HG03159 (cell line): ENCODE measurements at regions not wholly inside any gene's neighbourhood (a gene's known extent, or its start where the extent isn't known, plus 50 kb on each side); places are given as distances from the start of the nearest gene placed in this dataset.

ENCODE experiments used
- ATAC-seq: cut with Tn5 transposase; IDR thresholded peaks from one replicate; pipeline ENCODE4 v1.9.1; 2021; ENCODE audit warnings: mild to moderate bottlenecking, moderate library complexity; ENCODE audit not compliant: unreplicated experiment

DNA sequence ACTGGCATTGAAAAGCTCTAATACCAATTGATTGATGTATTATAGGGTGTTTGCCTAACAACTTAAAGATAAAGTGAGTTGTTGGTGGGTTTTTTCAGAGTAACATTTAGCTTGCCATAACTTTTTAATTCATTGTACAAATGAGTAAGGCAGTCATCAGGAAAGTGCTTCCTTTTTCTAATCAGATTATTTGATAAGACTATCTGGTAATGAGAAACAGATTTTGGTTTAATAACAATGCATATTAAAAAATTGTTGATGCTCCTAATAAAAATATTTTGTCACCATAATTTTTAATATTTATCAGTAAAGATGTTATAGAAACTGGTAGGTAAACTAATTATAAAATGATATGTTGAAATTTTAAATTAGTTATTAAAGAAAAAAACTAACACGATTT, 51.3 kb downstream of the BLTP1 start:
- no peak for ATAC-seq

DNA sequence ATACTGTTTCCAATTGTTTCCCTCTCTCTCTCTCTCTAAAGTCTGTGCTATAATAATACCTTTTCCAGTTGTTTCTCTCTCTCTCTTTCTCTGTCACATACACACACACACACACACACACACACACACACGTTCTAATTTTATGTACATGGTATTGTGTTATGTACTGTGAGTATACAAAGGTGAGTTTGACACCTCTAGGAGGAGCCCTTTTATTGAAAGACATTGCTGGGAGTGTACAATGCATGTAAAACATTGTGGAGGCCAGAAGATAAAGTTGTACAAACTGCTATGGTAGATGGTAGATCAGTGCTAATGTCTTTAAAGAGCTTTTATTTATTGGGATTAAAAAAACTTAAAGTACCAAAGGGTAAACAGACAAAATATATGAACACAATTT, 53.6 kb downstream of the BLTP1 start:
- no peak for ATAC-seq

- ATAC-seq, result no peak
Measured at GRCh38 chr4:122212880-122213279, 60.7 kb downstream of the BLTP1 start.

DNA sequence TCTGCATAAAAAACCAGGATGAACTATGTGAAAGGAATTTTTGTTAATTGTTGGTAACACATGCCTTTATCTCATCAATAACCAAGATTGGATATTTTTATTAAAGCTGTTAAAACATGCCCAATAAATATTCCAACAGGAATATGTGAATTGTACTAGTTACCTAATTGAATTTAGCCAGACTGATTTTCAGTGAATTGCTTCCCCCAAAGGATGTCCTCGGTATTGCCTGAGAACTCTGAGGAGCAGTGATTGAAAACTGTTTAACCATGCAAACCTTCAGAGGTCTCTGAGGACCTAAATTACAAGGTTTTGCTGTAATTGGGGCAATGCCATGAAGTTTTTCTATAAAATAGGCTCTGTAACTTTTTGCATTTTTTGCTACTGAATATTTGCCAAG, 66.6 kb downstream of the BLTP1 start:
- ATAC-seq, result peak; percentile 63

- no peak for ATAC-seq
Measured at GRCh38 chr4:122219356-122219755, 67.2 kb downstream of the BLTP1 start.

DNA sequence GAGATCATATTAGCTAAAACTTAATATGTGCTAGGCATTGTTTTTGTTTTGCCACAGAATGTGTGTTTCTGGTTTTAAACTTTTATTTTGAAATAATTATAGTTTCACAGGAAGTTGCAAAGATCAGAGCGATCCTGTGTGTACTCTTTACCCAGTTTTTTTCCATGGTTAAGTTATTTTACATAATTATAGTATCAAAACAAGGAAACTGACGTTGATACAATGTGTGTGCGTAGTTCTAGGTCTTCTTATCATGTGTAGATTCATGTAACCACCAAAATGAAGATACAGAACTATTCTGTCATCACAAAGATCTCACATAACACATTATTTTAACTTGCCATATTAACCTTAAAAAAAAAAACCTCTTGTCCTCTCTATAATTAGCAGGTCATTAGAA, 69.2 kb downstream of the BLTP1 start:
- no peak for ATAC-seq

GRCh38 chr4:122224348-122224747, 72.2 kb downstream of the BLTP1 start:
- no peak for ATAC-seq

GRCh38 chr4:122227202-122227601, 75.1 kb downstream of the BLTP1 start:
- ATAC-seq, result no peak

DNA sequence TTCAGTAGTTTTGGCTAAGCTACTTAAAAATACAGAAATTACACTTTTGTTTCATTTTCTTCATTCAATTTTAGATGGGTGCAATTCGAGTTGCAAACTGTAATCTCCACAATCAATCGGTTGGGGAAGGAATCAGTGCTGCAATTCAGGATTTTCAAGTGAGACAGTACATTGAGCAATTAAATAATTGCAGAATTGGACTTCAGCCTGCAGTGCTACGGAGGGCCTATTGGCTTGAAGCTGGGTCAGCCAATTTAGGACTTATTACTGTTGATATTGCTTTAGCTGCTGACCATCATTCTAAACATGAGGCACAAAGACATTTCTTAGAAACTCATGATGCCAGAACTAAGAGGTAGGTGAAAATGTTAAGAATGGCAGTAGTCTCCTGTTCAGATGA, 77.7 kb downstream of the BLTP1 start:
- no peak for ATAC-seq

DNA sequence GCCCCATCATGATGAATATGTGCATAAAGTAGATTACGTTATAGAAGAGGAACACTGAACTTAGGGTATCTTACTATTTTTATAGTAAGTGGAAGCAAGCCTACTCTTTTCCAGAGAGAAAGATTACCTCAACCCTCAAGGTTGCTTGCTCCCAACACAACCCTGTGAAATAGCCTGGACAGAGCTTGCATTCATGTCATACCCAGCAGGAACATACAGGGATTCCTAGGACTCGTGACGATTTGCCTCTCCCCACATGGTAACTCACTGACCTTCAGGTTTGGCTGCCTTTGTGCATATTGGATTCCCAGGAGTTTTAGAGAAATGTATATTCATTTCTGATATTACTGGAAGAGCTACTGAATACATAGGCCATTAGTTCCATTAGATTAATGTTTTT, 80.5 kb downstream of the BLTP1 start:
- ATAC-seq, result no peak

- no peak for ATAC-seq
Measured at GRCh38 chr4:122234686-122235085, 82.6 kb downstream of the BLTP1 start.

- ATAC-seq, result no peak
Measured at GRCh38 chr4:122243785-122244184, 91.7 kb downstream of the BLTP1 start.

DNA sequence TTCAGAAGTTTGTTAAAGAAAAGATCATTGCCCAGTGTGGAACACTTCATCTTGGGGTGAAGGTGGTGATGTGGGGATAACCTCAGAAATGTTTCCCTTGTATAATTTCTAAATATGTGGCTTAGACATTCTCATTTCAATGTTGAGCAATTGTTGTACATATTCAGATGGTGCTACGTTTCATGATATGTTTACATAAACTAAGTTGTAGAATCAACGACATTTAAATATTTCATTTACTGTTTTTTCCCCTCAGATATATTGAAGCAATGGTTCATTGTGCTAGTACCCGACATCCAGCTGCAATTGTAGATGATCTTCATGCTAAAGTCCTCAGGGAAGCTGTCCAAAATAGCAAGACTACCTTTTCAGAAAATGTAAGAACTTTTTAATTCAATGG, 92.6 kb downstream of the BLTP1 start:
- no peak for ATAC-seq

GRCh38 chr4:122246551-122246950, 94.4 kb downstream of the BLTP1 start:
- no peak for ATAC-seq

- ATAC-seq, result no peak
Measured at GRCh38 chr4:122249357-122249756, 97.2 kb downstream of the BLTP1 start.

DNA sequence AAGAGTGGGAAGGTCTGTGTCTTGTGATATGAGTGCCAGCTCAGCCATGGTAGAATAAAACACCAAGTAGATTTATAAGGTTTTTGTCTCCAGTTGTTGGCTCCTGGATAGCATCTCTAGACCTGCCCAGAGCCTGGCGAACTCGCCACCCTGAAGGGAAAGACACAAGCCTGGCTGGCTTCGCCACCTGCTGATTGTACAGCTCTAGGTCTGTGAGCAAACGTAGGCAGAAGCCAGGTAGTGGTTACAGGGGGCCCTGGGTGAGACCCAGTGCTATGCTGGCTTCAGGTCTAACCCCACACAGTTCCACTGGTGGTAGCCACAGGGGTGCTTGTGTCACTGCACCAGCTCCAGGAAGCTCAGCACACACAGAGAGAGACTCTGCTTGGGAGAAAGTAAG, 100.5 kb downstream of the BLTP1 start:
- ATAC-seq, result no peak

GRCh38 chr4:122259849-122260248, 107.7 kb downstream of the BLTP1 start:
- no peak for ATAC-seq

DNA sequence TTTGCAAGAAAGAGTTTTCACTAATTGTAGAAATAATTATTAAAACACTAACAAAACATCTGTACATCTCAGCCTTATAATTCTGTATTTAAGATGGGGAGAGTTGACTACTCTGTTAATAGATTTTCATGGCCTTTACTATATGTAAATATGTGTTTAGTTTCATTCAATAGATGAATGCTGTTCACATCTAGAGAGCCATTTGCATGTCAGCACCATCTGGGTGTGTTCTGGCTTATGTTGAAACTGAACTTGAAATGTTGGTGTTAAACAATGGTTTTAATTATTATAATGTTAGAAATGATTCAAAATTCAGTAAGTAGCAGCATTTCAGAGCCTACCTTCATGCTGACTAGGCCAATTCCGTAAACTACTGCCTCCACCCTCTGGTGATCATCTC, 102.5 kb upstream of the ADAD1 start:
- ATAC-seq, result no peak

DNA sequence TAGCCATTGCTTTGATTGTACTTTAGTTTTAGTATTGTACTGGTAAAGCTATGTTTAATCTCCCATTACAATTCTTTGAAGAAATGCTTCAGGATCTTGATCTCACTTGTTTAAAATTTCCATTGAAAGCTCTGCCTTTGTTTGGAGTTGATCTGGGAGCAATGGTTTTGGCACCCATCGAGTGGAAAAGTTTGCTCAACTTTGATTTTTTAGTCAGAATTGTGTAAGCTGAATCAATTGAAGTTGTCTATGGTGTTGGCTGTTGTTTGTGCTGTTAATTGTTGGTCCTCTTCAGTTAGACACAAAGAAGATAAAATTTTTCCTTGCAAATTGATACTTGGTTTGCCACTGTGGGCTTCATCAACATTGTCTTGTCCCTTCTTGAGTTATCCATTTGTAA, 99.8 kb upstream of the ADAD1 start:
- no peak for ATAC-seq

DNA sequence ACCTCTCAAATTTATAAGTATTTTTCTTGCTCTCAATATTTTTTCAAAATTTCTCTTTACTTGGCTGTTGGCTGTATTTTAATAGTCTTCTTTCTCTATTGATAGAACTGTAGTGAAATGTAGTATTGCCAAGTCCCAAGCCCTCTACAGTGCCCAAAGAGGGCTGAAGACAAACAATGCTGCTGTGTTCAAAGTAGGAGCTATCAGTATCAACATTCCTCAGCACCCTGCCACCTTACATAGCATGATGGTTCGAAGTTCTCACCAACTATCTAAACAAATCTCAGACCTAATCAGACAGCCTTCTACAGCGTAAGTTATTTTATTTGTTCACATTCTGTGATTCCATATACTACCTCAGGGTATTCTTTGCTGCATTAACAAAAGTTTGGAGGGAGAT, 99.1 kb upstream of the ADAD1 start:
- ATAC-seq, result no peak

DNA sequence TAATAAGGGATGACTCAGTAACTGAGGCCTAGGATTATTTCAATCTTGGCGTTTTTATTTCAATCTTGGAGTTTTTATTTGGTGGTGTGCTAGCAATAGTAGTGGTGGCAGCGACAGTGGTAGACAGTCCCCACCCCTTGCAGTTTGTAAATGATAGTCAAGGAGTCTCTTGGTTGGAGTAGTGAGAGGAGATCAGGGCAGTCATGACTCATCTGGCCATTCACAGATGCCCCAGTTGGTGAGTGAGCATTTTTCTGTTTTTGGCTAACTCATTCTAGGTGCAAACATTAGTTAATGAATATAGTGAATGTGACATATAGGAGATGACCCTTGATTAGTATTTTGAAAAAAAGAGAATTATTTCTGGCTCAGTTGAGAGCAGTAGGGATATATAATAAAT, 93.5 kb upstream of the ADAD1 start:
- no peak for ATAC-seq

DNA sequence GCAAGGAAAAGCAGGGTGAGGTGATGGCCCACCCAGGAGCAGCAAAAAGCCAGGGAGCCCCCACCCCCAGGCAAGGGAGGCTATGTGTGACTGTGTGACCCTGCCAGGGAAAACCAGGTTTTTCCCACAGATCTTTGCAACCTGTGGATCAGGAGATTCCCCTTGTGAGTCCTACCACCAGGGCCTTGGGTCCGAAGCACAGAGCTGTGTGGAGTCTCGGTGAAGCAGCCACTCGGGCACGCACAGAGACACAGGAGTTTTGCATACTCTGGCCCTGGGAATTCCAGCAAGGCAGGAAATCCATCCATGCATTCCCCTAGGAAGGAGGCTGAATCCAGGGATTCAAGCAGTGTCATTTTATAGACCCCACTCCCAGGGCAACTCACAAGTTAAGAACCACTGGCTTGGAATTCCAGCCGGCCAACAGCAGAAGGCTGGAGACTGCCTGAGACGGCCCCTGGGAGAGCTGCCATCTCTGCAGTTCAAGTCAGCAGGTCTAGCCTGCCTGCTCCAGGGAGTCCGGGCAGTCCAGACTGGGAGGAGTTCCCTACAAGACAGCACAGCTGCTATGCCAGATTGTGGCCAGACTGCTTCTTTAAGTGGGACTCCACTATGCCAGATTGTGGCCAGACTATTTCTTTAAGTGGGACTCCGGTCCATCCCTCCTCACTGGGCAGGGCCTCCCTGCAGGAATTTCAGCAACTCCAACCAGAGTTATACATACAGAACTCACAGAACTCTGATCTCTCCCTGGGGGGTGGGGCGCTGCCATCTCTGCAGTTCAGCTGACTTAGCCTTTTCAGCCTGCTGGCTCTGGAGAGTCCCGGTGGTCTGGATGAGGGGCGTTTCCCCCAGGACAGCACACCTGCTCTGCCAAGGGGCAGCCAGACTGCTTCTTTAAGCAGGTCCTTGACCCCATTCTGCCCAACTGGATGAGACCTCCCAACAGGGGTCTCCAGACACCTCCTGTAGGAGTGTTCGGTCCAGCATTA, 85.1 kb upstream of the ADAD1 start:
- ATAC-seq, result no peak

- no peak for ATAC-seq
Measured at GRCh38 chr4:122297694-122298093, 81.1 kb upstream of the ADAD1 start.
